ENCODE measurements at regions not wholly inside any gene's neighbourhood (a gene's known extent, or its start where the extent isn't known, plus 50 kb on each side); places are given as distances from the start of the nearest gene placed in this dataset.

DNA sequence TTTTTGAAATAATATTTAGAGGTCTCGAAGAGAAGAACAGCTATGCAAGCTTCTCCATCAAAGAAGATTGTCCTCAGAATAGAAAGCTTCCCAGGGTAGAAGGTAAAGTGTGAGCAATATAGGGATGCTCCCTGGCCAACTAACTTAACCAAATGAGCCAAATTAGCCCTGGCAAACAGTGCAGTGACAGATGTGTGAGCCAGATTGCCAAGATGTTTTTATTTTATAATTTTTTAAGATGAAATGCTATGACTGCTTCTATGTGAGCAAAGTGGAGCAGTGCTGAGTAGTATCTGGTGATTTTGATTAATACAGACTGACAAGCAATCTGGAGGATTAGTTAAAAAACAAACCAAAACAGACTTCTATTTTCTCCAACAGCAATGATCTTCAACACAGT, 202.1 kb downstream of the NOVA1 start:
- TF ChIP-seq, protein P1, sequence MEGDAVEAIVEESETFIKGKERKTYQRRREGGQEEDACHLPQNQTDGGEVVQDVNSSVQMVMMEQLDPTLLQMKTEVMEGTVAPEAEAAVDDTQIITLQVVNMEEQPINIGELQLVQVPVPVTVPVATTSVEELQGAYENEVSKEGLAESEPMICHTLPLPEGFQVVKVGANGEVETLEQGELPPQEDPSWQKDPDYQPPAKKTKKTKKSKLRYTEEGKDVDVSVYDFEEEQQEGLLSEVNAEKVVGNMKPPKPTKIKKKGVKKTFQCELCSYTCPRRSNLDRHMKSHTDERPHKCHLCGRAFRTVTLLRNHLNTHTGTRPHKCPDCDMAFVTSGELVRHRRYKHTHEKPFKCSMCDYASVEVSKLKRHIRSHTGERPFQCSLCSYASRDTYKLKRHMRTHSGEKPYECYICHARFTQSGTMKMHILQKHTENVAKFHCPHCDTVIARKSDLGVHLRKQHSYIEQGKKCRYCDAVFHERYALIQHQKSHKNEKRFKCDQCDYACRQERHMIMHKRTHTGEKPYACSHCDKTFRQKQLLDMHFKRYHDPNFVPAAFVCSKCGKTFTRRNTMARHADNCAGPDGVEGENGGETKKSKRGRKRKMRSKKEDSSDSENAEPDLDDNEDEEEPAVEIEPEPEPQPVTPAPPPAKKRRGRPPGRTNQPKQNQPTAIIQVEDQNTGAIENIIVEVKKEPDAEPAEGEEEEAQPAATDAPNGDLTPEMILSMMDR (IDR thresholded peaks at IDR 0.05; ENCODE audit: insufficient read depth, low read length, poor library complexity, severe bottlenecking), result no peak
- DNase-seq (ENCODE audit: low read depth), result no peak
- H3K36me3 ChIP-seq (ENCODE audit: control insufficient read depth, insufficient read depth, low read length), result no peaks in the 10 kb centered on the region
- no peak overlapping the region for H3K4me3 ChIP-seq (ENCODE audit: low read depth, low read length)
- no peaks in the 10 kb centered on the region for H3K27me3 ChIP-seq (ENCODE audit: control insufficient read depth, insufficient read depth, low read length)

DNA sequence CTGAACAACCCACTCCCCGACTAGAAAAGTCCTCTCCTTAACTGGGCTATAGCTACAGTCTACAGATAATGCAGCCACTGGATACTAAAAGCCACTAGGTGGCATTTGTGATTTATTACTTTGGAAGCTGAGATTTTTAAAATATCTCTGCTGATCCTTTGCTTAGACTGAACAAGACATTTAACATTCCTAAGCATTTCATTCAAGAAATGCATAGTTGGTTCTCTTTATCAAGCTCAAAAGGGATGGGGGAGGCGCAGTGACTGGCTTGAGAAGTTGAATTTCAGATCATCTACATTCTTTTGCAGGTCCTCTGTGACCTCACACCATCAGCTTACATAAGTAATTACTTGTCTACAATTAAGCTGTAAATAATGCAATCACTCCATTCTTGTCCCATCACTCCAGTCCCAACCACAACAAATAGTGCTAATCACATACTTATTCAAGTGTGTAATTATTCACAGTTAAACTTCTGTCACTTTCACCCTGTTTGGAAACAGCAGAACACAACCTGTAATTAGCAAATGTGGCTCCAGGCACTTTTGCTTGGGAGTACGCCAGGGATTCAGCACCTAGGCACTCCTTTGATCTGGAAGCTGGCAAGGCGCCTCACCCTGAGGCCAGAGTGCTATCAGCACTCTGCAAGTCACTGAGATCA, 203.6 kb downstream of the NOVA1 start:
- TF ChIP-seq, protein P1 (IDR thresholded peaks at IDR 0.05; ENCODE audit: insufficient read depth, low read length, poor library complexity, severe bottlenecking), result peak; percentile 30
- Histone ChIP-seq H3K27me3 (ENCODE audit: control insufficient read depth, insufficient read depth, low read length) (no peaks in the 10 kb centered on the region), H3K36me3 (ENCODE audit: control insufficient read depth, insufficient read depth, low read length) (no peaks in the 10 kb centered on the region), H3K4me3 (ENCODE audit: low read depth, low read length) (no peak overlapping the region)
- DNase-seq (ENCODE audit: low read depth), result no peak

DNA sequence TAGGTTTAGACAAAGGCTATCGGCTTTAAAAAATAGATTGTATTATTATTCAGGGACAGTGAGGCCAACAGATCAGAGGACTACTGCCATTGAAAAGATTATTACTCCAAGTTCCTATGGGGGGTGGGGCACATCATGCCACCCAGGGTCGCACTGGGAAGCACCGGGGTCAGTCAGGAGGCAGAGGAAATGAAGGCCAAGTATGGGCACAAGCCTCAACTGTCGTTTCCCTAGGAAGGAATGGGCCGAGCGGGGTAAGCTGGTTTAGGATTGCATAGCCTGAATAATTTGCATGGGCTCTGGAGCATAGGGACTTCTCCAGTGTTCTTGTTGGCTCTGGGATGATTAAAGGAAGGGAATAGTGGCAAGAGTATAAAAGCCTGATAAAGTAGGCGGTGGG, 205.3 kb downstream of the NOVA1 start:
- H3K36me3 ChIP-seq (ENCODE audit: control insufficient read depth, insufficient read depth, low read length), result no peaks in the 10 kb centered on the region
- no peak overlapping the region for H3K4me3 ChIP-seq (ENCODE audit: low read depth, low read length)
- no peak for DNase-seq (ENCODE audit: low read depth)
- TF ChIP-seq, protein P1 (IDR thresholded peaks at IDR 0.05; ENCODE audit: insufficient read depth, low read length, poor library complexity, severe bottlenecking), result no peak
- H3K27me3 ChIP-seq (ENCODE audit: control insufficient read depth, insufficient read depth, low read length), result no peaks in the 10 kb centered on the region

DNA sequence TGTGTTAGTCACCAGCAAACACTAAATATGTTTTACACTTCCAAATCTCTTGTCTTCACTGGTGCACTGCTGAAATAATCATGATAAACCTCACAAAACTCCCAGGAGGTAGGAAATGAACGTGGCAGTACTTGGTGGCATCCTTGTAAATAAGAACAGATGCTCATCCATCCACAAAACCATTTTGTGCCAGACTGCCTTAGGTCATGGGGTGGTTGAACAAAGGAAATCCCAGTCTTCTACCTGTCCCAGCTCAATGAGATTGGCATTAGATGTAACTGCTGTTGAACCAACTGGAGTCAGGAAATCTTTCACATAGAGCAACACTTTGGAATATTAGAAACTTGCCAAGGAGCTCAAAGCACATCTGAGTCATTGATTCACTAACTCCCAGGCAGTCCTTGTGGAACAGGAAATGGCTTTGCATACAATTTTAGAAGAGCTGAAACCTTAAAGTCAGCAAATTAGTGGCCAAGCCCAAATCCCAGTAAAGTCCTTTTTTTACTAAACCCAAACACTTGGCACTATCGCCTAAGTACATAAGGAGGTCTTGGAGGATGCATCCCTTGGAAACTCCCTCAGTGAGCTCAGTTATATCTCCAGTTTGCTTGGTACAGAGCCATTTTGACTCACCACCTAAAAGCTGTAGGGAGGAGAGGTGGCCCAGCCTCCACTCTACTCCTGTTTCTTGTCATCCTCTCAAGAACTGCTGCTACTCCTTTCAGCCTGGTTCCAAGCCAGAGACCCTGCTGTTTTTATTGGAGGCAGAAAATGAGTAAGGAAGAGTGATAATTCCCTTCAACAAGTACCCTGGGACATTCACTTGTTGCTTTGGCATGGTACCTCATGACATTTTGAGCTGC, 208.0 kb downstream of the NOVA1 start:
- DNase-seq (ENCODE audit: low read depth), result no peak
- H3K27me3 ChIP-seq (ENCODE audit: control insufficient read depth, insufficient read depth, low read length), result no peaks in the 10 kb centered on the region
- H3K36me3 ChIP-seq (ENCODE audit: control insufficient read depth, insufficient read depth, low read length), result no peaks in the 10 kb centered on the region
- no peak overlapping the region for H3K4me3 ChIP-seq (ENCODE audit: low read depth, low read length)
- TF ChIP-seq, protein P1 (IDR thresholded peaks at IDR 0.05; ENCODE audit: insufficient read depth, low read length, poor library complexity, severe bottlenecking), result no peak

DNA sequence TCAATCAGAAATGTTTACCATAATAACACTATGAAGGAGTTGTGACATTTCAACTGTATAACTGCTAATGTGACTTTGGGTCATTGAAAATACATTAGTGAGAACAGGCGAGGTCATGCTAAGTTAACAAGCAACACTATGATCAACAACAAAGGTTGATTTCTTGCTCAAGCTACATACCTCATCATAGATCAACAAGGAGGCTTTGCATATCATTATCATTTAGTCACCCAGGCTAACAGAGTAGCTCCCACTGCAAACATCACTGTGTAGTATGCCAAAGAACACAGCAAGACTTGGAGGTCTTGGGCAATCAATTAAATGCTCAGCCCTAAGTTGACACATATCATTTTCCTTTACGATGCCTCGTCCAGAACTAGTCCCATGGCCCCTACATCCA, 212.5 kb downstream of the NOVA1 start:
- H3K4me3 ChIP-seq (ENCODE audit: low read depth, low read length), result no peak overlapping the region
- TF ChIP-seq, protein P1 (IDR thresholded peaks at IDR 0.05; ENCODE audit: insufficient read depth, low read length, poor library complexity, severe bottlenecking), result no peak
- no peaks in the 10 kb centered on the region for H3K27me3 ChIP-seq (ENCODE audit: control insufficient read depth, insufficient read depth, low read length)
- H3K36me3 ChIP-seq (ENCODE audit: control insufficient read depth, insufficient read depth, low read length), result no peaks in the 10 kb centered on the region
- DNase-seq (ENCODE audit: low read depth), result no peak

Data from kidney epithelial cell (primary cell).